Skeletal muscle satellite cell (primary cell): ENCODE measurements at regions not wholly inside any gene's neighbourhood (a gene's known extent, or its start where the extent isn't known, plus 50 kb on each side); places are given as distances from the start of the nearest gene placed in this dataset.

Source experiments
- H3K27me3 ChIP-seq: 2 replicates; pipeline ENCODE4 v1.7.0; 2013; ENCODE audit warnings: low read length; ENCODE audit not compliant: control insufficient read depth, insufficient read depth
- H3K36me3 ChIP-seq: 2 replicates; pipeline ENCODE4 v1.7.0; 2013; ENCODE audit warnings: mild to moderate bottlenecking, control low read depth, low read length; ENCODE audit not compliant: insufficient read depth
- H3K4me1 ChIP-seq: 2 replicates; pipeline ENCODE4 v1.7.0; 2013; ENCODE audit warnings: low read length; ENCODE audit not compliant: control insufficient read depth, insufficient read depth
- H3K4me2 ChIP-seq: 2 replicates; pipeline ENCODE4 v1.7.0; 2013; ENCODE audit warnings: mild to moderate bottlenecking, low read length
- H3K4me3 ChIP-seq: 2 replicates; pipeline ENCODE4 v1.7.0; 2013; ENCODE audit warnings: low read length
- H3K9ac ChIP-seq: 2 replicates; pipeline ENCODE4 v1.7.0; 2013; ENCODE audit warnings: mild to moderate bottlenecking, low read depth, low read length, moderate library complexity
- H3K9me3 ChIP-seq: replicated peaks from 2 replicates; pipeline ENCODE4 v1.7.0; 2013; ENCODE audit warnings: mild to moderate bottlenecking, control low read depth, low read length

DNA sequence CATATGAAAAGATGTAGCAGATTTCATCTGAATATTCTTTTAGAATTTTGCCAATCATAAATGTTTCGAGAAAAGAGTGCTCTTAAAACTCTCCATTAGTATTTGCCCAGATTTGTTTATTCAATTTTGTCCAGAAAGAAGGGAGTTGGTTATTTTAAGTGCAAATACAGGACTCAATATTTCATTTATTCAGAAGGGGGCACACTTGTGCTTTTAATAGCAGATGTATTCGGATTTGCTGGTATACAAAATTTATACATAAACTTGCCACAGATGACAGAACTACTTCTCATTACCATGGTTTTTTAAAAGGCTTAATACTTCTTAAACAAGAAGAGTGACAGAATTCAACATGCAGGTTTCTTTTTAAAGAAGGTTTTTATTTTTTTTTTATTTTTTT lies 69.8 kb upstream of the GRM7 start:
- Histone ChIP-seq H3K27me3 (no peaks in the 10 kb centered on the region), H3K9me3 (peaks cover 3% of the 10 kb centered on the region)

GRCh38 chr3:6799264-6799915 lies 61.5 kb upstream of the GRM7 start:
- no peaks in the 10 kb centered on the region for H3K27me3 ChIP-seq
- no peaks in the 10 kb centered on the region for H3K4me1 ChIP-seq
- H3K4me3 ChIP-seq = no peak overlapping the region
- H3K4me2 ChIP-seq = no peak overlapping the region
- no peak overlapping the region for H3K9ac ChIP-seq
- H3K36me3 ChIP-seq = no peaks in the 10 kb centered on the region
- no peaks in the 10 kb centered on the region for H3K9me3 ChIP-seq

More for the DNA sequence above, 69.8 kb upstream of the GRM7 start:
- Histone ChIP-seq H3K4me2 (no peak overlapping the region), H3K4me3 (no peak overlapping the region), H3K9ac (no peak overlapping the region), H3K36me3 (no peaks in the 10 kb centered on the region), H3K4me1 (no peaks in the 10 kb centered on the region)

GRCh38 chr3:6803619-6804018 lies 57.3 kb upstream of the GRM7 start:
- Histone ChIP-seq H3K9me3 (peaks cover 2% of the 10 kb centered on the region), H3K36me3 (no peaks in the 10 kb centered on the region), H3K4me3 (no peak overlapping the region), H3K27me3 (no peaks in the 10 kb centered on the region), H3K4me1 (no peaks in the 10 kb centered on the region), H3K4me2 (no peak overlapping the region), H3K9ac (no peak overlapping the region)

DNA sequence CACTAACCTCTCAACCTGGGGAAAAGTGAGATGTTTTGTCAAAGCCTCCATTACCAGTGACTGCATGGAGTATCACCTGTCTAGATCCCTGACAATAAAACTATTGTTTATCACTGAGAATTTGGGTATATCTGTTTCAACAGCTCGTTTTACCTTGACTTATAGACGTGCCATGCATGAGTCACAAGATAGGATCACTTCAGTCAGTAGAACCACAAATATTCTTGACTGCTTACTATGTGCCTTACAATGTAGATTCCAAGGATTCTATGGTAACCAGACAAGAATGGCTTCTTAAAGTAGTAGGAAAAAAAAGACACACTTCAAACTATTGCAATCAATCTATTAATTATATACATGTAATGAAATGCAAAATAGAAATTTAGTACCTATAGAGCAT lies 55.7 kb upstream of the GRM7 start:
- no peaks in the 10 kb centered on the region for H3K27me3 ChIP-seq
- H3K9ac ChIP-seq = no peak overlapping the region

GRCh38 chr3:6806991-6807390 lies 53.9 kb upstream of the GRM7 start:
- H3K4me3 ChIP-seq = no peak overlapping the region
- no peak overlapping the region for H3K4me2 ChIP-seq
- no peaks in the 10 kb centered on the region for H3K36me3 ChIP-seq
- H3K9ac ChIP-seq = no peak overlapping the region
- no peaks in the 10 kb centered on the region for H3K4me1 ChIP-seq
- H3K27me3 ChIP-seq = no peaks in the 10 kb centered on the region
- H3K9me3 ChIP-seq = peaks cover 7% of the 10 kb centered on the region

More for the DNA sequence above, 55.7 kb upstream of the GRM7 start:
- H3K4me3 ChIP-seq = no peak overlapping the region
- no peaks in the 10 kb centered on the region for H3K36me3 ChIP-seq
- peaks cover 7% of the 10 kb centered on the region for H3K9me3 ChIP-seq
- H3K4me1 ChIP-seq = no peaks in the 10 kb centered on the region
- no peak overlapping the region for H3K4me2 ChIP-seq

DNA sequence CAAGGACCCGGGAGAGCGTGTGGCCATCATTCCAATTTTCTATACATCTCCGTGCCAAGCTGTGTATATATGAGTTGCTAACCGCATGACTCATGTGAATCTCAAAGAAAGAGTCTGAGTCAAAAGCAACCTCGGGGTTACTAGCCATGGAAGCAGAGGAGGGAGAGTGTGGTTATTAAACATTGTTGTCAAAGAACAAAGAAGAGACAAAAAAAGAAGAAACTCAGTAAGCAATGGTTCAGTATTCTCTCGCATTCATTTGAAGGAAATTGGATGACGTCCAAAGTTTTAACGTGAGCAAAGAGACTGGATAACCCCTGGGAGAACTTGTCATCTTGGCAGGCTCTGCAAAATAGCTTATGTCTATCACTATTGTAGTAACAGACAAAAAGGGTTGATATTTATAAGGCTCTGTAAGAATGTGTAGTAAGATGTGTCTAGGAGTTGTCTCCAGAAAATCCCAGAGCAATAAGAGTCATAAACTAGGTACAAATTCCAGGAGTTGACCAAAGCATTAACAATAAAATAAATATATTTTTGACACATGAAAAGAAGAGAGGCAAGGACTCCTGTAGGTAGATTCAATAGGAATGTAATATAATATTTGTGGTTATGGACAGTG lies 52.8 kb upstream of the GRM7 start:
- Histone ChIP-seq H3K9me3 (peaks cover 7% of the 10 kb centered on the region), H3K4me1 (no peaks in the 10 kb centered on the region), H3K36me3 (no peaks in the 10 kb centered on the region), H3K4me3 (no peak overlapping the region), H3K4me2 (no peak overlapping the region), H3K27me3 (no peaks in the 10 kb centered on the region), H3K9ac (no peak overlapping the region)

DNA sequence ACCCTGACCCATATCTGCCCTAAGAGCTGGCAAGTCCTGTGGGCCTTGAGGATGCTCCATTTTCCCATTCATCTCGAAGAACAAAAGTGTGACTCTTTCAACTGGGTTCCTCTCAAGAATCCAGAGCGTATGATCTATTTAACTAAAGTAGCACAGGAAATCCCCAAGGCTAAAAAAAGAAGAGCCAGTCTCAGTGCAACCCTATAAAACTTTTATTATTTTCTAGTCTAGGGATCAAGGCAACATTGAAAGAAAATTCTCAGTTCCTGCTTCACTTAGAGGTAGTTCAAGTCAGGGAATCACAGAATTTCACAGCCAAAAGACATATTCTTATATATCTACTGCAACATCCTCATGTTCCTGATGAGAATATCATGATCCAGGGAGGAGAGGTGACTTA lies 51.6 kb upstream of the GRM7 start:
- Histone ChIP-seq H3K27me3 (no peaks in the 10 kb centered on the region), H3K9ac (no peak overlapping the region), H3K9me3 (peaks cover 7% of the 10 kb centered on the region), H3K4me2 (no peak overlapping the region), H3K4me1 (no peaks in the 10 kb centered on the region), H3K36me3 (no peaks in the 10 kb centered on the region), H3K4me3 (no peak overlapping the region)
